Right hindlimb (tissue), 1 donor: ENCODE measurements at regions not wholly inside any gene's neighbourhood (a gene's known extent, or its start where the extent isn't known, plus 50 kb on each side); places are given as distances from the start of the nearest gene placed in this dataset.
"Not testable (repeated sequence)": the region's sequence is repeated elsewhere in the genome, so short reads cannot be mapped to it uniquely, and the experiment has no call there.

Source experiments
- DNase-seq: peaks from one replicate; pipeline ENCODE4 v3.0.0-alpha.2; 2018

GRCh38 chr16:64089697-64090096, 1032.2 kb downstream of the CDH11 start:
- no peak for DNase-seq

- no peak for DNase-seq
These were observed 1033.0 kb downstream of the CDH11 start for GRCh38 chr16:64088838-64089237.

GRCh38 chr16:64085296-64085695, 1036.6 kb downstream of the CDH11 start:
- no peak for DNase-seq

GRCh38 chr16:64084706-64085105, 1037.2 kb downstream of the CDH11 start:
- DNase-seq: no peak

- DNase-seq: no peak
These were observed 1038.3 kb downstream of the CDH11 start for GRCh38 chr16:64083428-64084129.

GRCh38 chr16:64077242-64077641, 1044.6 kb downstream of the CDH11 start:
- DNase-seq: no peak

GRCh38 chr16:64074706-64075105, 1047.2 kb downstream of the CDH11 start:
- DNase-seq: no peak

- not testable (repeated sequence) for DNase-seq
These were observed 1049.6 kb downstream of the CDH11 start for GRCh38 chr16:64072131-64072730.

GRCh38 chr16:64065523-64065922, 1056.3 kb downstream of the CDH11 start:
- DNase-seq: no peak

- no peak for DNase-seq
These were observed 1060.2 kb downstream of the CDH11 start for GRCh38 chr16:64061621-64062020.

- no peak for DNase-seq
These were observed 1061.2 kb downstream of the CDH11 start for GRCh38 chr16:64060631-64061030.

GRCh38 chr16:64058685-64059084, 1063.2 kb downstream of the CDH11 start:
- DNase-seq: no peak

- no peak for DNase-seq
These were observed 1070.0 kb downstream of the CDH11 start for GRCh38 chr16:64051824-64052223.

- no peak for DNase-seq
These were observed 1074.0 kb downstream of the CDH11 start for GRCh38 chr16:64047878-64048277.

GRCh38 chr16:64047207-64047606, 1074.7 kb downstream of the CDH11 start:
- DNase-seq: no peak

- no peak for DNase-seq
These were observed 1086.5 kb downstream of the CDH11 start for GRCh38 chr16:64035337-64035736.

GRCh38 chr16:64019339-64019738, 1102.5 kb downstream of the CDH11 start:
- no peak for DNase-seq

- DNase-seq: no peak
These were observed 1104.1 kb downstream of the CDH11 start for GRCh38 chr16:64017796-64018195.

- DNase-seq: no peak
These were observed 1108.0 kb downstream of the CDH11 start for GRCh38 chr16:64013856-64014255.

GRCh38 chr16:64012166-64012565, 1109.7 kb downstream of the CDH11 start:
- DNase-seq: no peak

- DNase-seq: no peak
These were observed 1110.2 kb downstream of the CDH11 start for GRCh38 chr16:64011650-64012049.

GRCh38 chr16:64008131-64008530, 1113.7 kb downstream of the CDH11 start:
- no peak for DNase-seq

GRCh38 chr16:64004116-64004515, 1117.7 kb downstream of the CDH11 start:
- DNase-seq: no peak

- DNase-seq: no peak
These were observed 1126.8 kb downstream of the CDH11 start for GRCh38 chr16:63995025-63995424.

GRCh38 chr16:63983401-63983800, 1138.5 kb downstream of the CDH11 start:
- no peak for DNase-seq
